SK-N-SH (cell line): ENCODE measurements at regions not wholly inside any gene's neighbourhood (a gene's known extent, or its start where the extent isn't known, plus 50 kb on each side); places are given as distances from the start of the nearest gene placed in this dataset.

Source experiments
- CTCF ChIA-PET: fragments of 300-600, 350-600 bp; formaldehyde crosslinking; extraction: SDS; loops from one replicate; lab custom pipeline; 2021; lab: Yijun Ruan, JAX
- POLR2A ChIA-PET: fragments of 350-600 bp; sonication (Branson Sonifier 250); formaldehyde crosslinking; extraction: SDS; loops from one replicate; lab custom pipeline; 2020; ENCODE audit warnings: antibody characterized with exemption, inconsistent platforms; lab: Yijun Ruan, JAX
- DNase-seq: peaks from one replicate; pipeline ENCODE4 v3.0.0; 2012
- H2AFZ ChIP-seq: fragments of 200-600 bp; sonication (generic); 2 replicates; pipeline ENCODE4 v1.8.1; 2016; ENCODE audit warnings: antibody characterized with exemption, mild to moderate bottlenecking, low read depth
- H3F3A ChIP-seq: fragments of 200-600 bp; sonication (generic); replicated peaks from 2 replicates; pipeline ENCODE3; 2016; ENCODE audit warnings: antibody characterized with exemption, mild to moderate bottlenecking; ENCODE audit not compliant: insufficient read depth
- H3K27ac ChIP-seq, 2 experiments: fragments of 200-500 bp in 1 of 2; fragments of 200-600 bp in 1 of 2; sonication (Bioruptor generic) in 1 of 2; sonication (generic), shearing (Covaris generic) in 1 of 2; 2 replicates each; pipeline versions ENCODE4 v1.5.1 to v1.6.1; 2014 to 2016; ENCODE audit warnings: low read depth in 2 of 2, inconsistent platforms in 1 of 2, low read length in 1 of 2, mild to moderate bottlenecking in 1 of 2, mixed read lengths in 1 of 2
- H3K27me3 ChIP-seq: fragments of 200-600 bp; sonication (generic), shearing (Covaris generic); 2 replicates; pipeline ENCODE4 v1.6.1; 2016; ENCODE audit warnings: mixed run types; ENCODE audit not compliant: insufficient read depth
- H3K36me3 ChIP-seq, 2 experiments: fragments of 200-500 bp in 1 of 2; fragments of 200-600 bp in 1 of 2; sonication (Bioruptor generic) in 1 of 2; sonication (generic) in 1 of 2; replicated peaks in 1 of 2; 2 replicates each; pipeline versions ENCODE3 to v1.5.1; 2014 to 2016; ENCODE audit warnings: low read length in 1 of 2, mild to moderate bottlenecking in 1 of 2; ENCODE audit not compliant: insufficient read depth in 2 of 2, control insufficient read depth in 1 of 2
- H3K4me1 ChIP-seq, 2 experiments: fragments of 200-500 bp in 1 of 2; fragments of 200-600 bp in 1 of 2; sonication (Bioruptor generic) in 1 of 2; sonication (generic), shearing (Covaris generic) in 1 of 2; 2 replicates each; pipeline versions ENCODE4 v1.5.1 to v1.6.1; 2014 to 2016; ENCODE audit warnings: low read depth in 1 of 2, low read length in 1 of 2, mixed run types in 1 of 2; ENCODE audit not compliant: insufficient read depth in 2 of 2, control insufficient read depth in 1 of 2
- H3K4me2 ChIP-seq: fragments of 200-600 bp; sonication (generic), shearing (Covaris generic); 2 replicates; pipeline ENCODE4 v1.6.1; 2017; ENCODE audit warnings: mixed run types
- H3K4me3 ChIP-seq, 2 experiments: fragments of 200-500 bp in 1 of 2; fragments of 200-600 bp in 1 of 2; sonication (Bioruptor generic) in 1 of 2; sonication (generic), shearing (Covaris generic) in 1 of 2; 2 replicates each; pipeline versions ENCODE4 v1.5.1 to v1.8.1; 2014 to 2016; ENCODE audit warnings: low read depth in 2 of 2, inconsistent platforms in 1 of 2, low read length in 1 of 2, mild to moderate bottlenecking in 1 of 2, mixed read lengths in 1 of 2, moderate library complexity in 1 of 2
- H3K79me2 ChIP-seq: fragments of 200-600 bp; sonication (generic); 2 replicates; pipeline ENCODE4 v1.8.1; 2017; ENCODE audit warnings: mild to moderate bottlenecking; ENCODE audit not compliant: insufficient read depth
- H3K9ac ChIP-seq: fragments of 200-600 bp; sonication (generic); 2 replicates; pipeline ENCODE4 v1.6.1; 2017; ENCODE audit warnings: mixed run types
- H3K9me2 ChIP-seq: fragments of 200-600 bp; sonication (generic); 2 replicates; pipeline ENCODE4 v1.6.1; 2017; ENCODE audit warnings: mixed run types
- H3K9me3 ChIP-seq: fragments of 200-600 bp; sonication (generic); 2 replicates; pipeline ENCODE4 v1.6.1; 2017; ENCODE audit warnings: mixed run types, mild to moderate bottlenecking, moderate library complexity
- H4K20me1 ChIP-seq: fragments of 200-600 bp; sonication (generic); 2 replicates; pipeline ENCODE4 v1.6.1; 2017; ENCODE audit warnings: mild to moderate bottlenecking, mixed run types; ENCODE audit not compliant: insufficient read depth
- CHD2 ChIP-seq: fragments of 150-350 bp; IDR thresholded peaks from 2 replicates; pipeline ENCODE4 v1.6.1; 2018; ENCODE audit warnings: low read length; ENCODE audit not compliant: partially characterized antibody
- ELF1 ChIP-seq: IDR thresholded peaks from 2 replicates; pipeline ENCODE4 v1.4.0; 2012
- EP300 ChIP-seq, 2 experiments: IDR thresholded peaks; 2 replicates each; pipeline versions ENCODE4 v1.4.0 to v1.6.1; 2012; ENCODE audit warnings: borderline replicate concordance in 1 of 2, low read depth in 1 of 2, low read length in 1 of 2
- FOSL2 ChIP-seq: IDR thresholded peaks from 2 replicates; pipeline ENCODE4 v1.4.0; 2012; ENCODE audit warnings: low read depth, mild to moderate bottlenecking, moderate library complexity, borderline replicate concordance
- FOXM1 ChIP-seq: IDR thresholded peaks from 2 replicates; pipeline ENCODE4 v1.4.0; 2012; ENCODE audit warnings: low read depth, mild to moderate bottlenecking
- GATA2 ChIP-seq: sonication (generic); formaldehyde crosslinking; IDR thresholded peaks from 2 replicates; pipeline ENCODE4 v1.5.0; 2020; ENCODE audit warnings: mild to moderate bottlenecking, missing genetic modification reagents
- POLR2AphosphoS5 ChIP-seq: IDR thresholded peaks from 2 replicates; pipeline ENCODE4 v1.6.1; 2012; ENCODE audit warnings: low read depth, low read length
- RAD21 ChIP-seq: IDR thresholded peaks from 2 replicates; pipeline ENCODE4 v1.6.1; 2012; ENCODE audit warnings: mild to moderate bottlenecking, low read length
- RCOR1 ChIP-seq: fragments of 150-350 bp; IDR thresholded peaks from 2 replicates; pipeline ENCODE4 v1.6.1; 2017; ENCODE audit warnings: antibody characterized with exemption, low read length
- RFX5 ChIP-seq: IDR thresholded peaks from 2 replicates; pipeline ENCODE4 v1.6.1; 2012; ENCODE audit warnings: mild to moderate bottlenecking, improper control_type of control experiment, low read length
- RXRA ChIP-seq: IDR thresholded peaks from 2 replicates; pipeline ENCODE4 v1.4.0; 2012; ENCODE audit warnings: low read depth, mild to moderate bottlenecking, borderline replicate concordance
- SIN3A ChIP-seq: IDR thresholded peaks from 2 replicates; pipeline ENCODE4 v1.6.1; 2012; ENCODE audit warnings: low read depth, mild to moderate bottlenecking, low read length, moderate library complexity, borderline replicate concordance
- SMC3 ChIP-seq: IDR thresholded peaks from 2 replicates; pipeline ENCODE4 v1.6.1; 2012; ENCODE audit warnings: low read depth, low read length, improper control_type of control experiment
- TAF1 ChIP-seq: IDR thresholded peaks from 2 replicates; pipeline ENCODE4 v1.6.1; 2012; ENCODE audit warnings: low read depth, mild to moderate bottlenecking, low read length, moderate library complexity, borderline replicate concordance
- TCF12 ChIP-seq: IDR thresholded peaks from 2 replicates; pipeline ENCODE4 v1.4.0; 2012
- WGBS: methylation state at CpG from one replicate; pipeline ENCODE4 v1.1.6; 2017; ENCODE audit warnings: low lambda C conversion rate; 5-methylcytosine and 5-hydroxymethylcytosine counted together
- TF ChIP-seq, protein P1 (sequence below): IDR thresholded peaks from 2 replicates; pipeline ENCODE4 v1.4.0; 2012; ENCODE audit warnings: low read depth, borderline replicate concordance
- TF ChIP-seq, protein P2 (sequence below): IDR thresholded peaks from 2 replicates; pipeline ENCODE4; 2012
- TF ChIP-seq, protein P3 (sequence below): fragments of 200-600 bp; sonication (generic); IDR thresholded peaks from 2 replicates; pipeline ENCODE4 v1.6.1; 2017; ENCODE audit warnings: antibody characterized with exemption, mild to moderate bottlenecking, moderate library complexity
- TF ChIP-seq, protein P4 (sequence below): IDR thresholded peaks from 2 replicates; pipeline ENCODE4 v1.4.0; 2012; ENCODE audit warnings: low read depth, borderline replicate concordance
- TF ChIP-seq, protein P5 (sequence below): fragments of 150-350 bp; IDR thresholded peaks from 2 replicates; pipeline ENCODE4 v1.6.1; 2017; ENCODE audit warnings: antibody characterized with exemption, low read length, low read depth, borderline replicate concordance

DNA sequence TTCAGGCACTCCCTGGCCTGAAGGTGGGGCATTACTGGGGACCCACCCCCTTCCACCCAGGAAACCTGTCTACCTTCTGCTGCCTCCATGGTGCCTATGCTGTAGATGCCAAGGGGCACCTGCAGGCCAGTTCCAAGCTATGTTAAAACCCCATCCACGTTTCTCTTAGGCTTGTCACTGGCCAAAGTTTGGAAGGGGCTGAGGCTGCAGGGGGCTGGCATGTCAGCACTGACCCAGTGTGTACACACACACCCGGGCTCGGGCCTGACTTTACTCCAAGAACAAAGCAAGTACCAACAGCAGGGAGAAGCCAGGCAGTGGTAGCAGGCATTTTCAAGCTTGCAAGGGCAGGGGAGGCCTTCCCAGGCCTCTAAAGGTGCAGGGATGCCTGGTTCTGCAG, 53.8 kb upstream of the PCDH15 start:
- ChIA-PET POLR2A (no interaction called here), CTCF (no interaction called here)

DNA sequence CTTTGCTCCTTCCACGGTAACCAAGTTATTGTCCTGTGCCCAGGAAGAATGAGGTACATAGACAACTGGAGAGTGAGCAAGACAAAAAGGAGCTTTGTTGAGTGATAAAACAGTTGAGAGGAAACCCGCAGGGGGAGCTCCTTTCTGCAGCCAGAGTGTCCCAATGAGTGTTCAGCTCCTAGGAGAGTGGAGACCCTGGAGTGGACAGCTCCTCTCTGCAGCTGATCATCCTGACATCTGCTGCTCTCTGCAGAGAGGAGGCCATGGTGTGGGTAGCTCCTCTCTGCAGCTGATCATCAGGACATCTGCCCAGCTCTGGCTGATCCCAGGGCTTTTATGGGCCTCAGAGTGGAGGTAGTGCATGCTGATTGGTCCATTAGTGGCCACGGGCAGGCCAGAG, 53.4 kb upstream of the PCDH15 start:
- Histone ChIP-seq H3K27me3 (no peaks in the 10 kb centered on the region), H3F3A (no peaks in the 10 kb centered on the region), H3K36me3 (no peaks in the 10 kb centered on the region), H3K9ac (no peak overlapping the region), H2AFZ (no peak overlapping the region), H3K9me2 (no peaks in the 10 kb centered on the region), H3K9me3 (no peaks in the 10 kb centered on the region), H3K4me2 (no peak overlapping the region), H3K79me2 (no peaks in the 10 kb centered on the region), H3K4me3 (no peak overlapping the region), H4K20me1 (no peaks in the 10 kb centered on the region), H3K27ac (no peak overlapping the region), H3K4me1 (no peaks in the 10 kb centered on the region)
- CTCF ChIA-PET: no interaction called here
- no peak for DNase-seq
- POLR2A ChIA-PET: no interaction called here
- 54% methylated on average over 2 of the region's 3 CpGs for WGBS
- TF ChIP-seq GATA2 (CRISPR knock-in tag): no peak
- TF ChIP-seq RCOR1: no peak
- TF ChIP-seq FOSL2: no peak
- TF ChIP-seq, protein P1, sequence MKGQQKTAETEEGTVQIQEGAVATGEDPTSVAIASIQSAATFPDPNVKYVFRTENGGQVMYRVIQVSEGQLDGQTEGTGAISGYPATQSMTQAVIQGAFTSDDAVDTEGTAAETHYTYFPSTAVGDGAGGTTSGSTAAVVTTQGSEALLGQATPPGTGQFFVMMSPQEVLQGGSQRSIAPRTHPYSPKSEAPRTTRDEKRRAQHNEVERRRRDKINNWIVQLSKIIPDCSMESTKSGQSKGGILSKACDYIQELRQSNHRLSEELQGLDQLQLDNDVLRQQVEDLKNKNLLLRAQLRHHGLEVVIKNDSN: no peak
- TF ChIP-seq ELF1: no peak
- no peak for TF ChIP-seq RFX5
- TF ChIP-seq, protein P2, sequence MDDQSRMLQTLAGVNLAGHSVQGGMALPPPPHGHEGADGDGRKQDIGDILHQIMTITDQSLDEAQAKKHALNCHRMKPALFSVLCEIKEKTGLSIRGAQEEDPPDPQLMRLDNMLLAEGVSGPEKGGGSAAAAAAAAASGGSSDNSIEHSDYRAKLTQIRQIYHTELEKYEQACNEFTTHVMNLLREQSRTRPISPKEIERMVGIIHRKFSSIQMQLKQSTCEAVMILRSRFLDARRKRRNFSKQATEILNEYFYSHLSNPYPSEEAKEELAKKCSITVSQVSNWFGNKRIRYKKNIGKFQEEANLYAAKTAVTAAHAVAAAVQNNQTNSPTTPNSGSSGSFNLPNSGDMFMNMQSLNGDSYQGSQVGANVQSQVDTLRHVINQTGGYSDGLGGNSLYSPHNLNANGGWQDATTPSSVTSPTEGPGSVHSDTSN: no peak
- no peak for TF ChIP-seq POLR2AphosphoS5
- TF ChIP-seq, protein P3, sequence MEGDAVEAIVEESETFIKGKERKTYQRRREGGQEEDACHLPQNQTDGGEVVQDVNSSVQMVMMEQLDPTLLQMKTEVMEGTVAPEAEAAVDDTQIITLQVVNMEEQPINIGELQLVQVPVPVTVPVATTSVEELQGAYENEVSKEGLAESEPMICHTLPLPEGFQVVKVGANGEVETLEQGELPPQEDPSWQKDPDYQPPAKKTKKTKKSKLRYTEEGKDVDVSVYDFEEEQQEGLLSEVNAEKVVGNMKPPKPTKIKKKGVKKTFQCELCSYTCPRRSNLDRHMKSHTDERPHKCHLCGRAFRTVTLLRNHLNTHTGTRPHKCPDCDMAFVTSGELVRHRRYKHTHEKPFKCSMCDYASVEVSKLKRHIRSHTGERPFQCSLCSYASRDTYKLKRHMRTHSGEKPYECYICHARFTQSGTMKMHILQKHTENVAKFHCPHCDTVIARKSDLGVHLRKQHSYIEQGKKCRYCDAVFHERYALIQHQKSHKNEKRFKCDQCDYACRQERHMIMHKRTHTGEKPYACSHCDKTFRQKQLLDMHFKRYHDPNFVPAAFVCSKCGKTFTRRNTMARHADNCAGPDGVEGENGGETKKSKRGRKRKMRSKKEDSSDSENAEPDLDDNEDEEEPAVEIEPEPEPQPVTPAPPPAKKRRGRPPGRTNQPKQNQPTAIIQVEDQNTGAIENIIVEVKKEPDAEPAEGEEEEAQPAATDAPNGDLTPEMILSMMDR: no peak
- no peak for TF ChIP-seq SIN3A

More for the DNA sequence above, 53.8 kb upstream of the PCDH15 start:
- no peak overlapping the region for H3K27ac ChIP-seq
- no peak for DNase-seq
- TF ChIP-seq POLR2AphosphoS5 (no peak), TAF1 (no peak), SMC3 (no peak), SIN3A (no peak), EP300 (IDR thresholded peaks at IDR 0.05; ENCODE audit: borderline replicate concordance in 1 of 2, low read depth in 1 of 2, low read length in 1 of 2) (no peak), CHD2 (no peak), RXRA (no peak), TCF12 (no peak), FOSL2 (no peak), FOXM1 (no peak), ELF1 (no peak), RAD21 (no peak), GATA2 (CRISPR knock-in tag) (no peak)
- TF ChIP-seq, protein P4, sequence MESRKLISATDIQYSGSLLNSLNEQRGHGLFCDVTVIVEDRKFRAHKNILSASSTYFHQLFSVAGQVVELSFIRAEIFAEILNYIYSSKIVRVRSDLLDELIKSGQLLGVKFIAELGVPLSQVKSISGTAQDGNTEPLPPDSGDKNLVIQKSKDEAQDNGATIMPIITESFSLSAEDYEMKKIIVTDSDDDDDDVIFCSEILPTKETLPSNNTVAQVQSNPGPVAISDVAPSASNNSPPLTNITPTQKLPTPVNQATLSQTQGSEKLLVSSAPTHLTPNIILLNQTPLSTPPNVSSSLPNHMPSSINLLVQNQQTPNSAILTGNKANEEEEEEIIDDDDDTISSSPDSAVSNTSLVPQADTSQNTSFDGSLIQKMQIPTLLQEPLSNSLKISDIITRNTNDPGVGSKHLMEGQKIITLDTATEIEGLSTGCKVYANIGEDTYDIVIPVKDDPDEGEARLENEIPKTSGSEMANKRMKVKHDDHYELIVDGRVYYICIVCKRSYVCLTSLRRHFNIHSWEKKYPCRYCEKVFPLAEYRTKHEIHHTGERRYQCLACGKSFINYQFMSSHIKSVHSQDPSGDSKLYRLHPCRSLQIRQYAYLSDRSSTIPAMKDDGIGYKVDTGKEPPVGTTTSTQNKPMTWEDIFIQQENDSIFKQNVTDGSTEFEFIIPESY: no peak
- TF ChIP-seq, protein P5, sequence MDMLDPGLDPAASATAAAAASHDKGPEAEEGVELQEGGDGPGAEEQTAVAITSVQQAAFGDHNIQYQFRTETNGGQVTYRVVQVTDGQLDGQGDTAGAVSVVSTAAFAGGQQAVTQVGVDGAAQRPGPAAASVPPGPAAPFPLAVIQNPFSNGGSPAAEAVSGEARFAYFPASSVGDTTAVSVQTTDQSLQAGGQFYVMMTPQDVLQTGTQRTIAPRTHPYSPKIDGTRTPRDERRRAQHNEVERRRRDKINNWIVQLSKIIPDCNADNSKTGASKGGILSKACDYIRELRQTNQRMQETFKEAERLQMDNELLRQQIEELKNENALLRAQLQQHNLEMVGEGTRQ: no peak
- H2AFZ ChIP-seq: no peak overlapping the region
- no peaks in the 10 kb centered on the region for H3K9me2 ChIP-seq
- WGBS: 35% methylated on average over 3 of the region's 3 CpGs
- H3K27me3 ChIP-seq: no peaks in the 10 kb centered on the region
- no peaks in the 10 kb centered on the region for H3K79me2 ChIP-seq
- no peaks in the 10 kb centered on the region for H3F3A ChIP-seq
- H4K20me1 ChIP-seq: no peaks in the 10 kb centered on the region
- H3K9me3 ChIP-seq: no peaks in the 10 kb centered on the region
- H3K9ac ChIP-seq: no peak overlapping the region
- no peak overlapping the region for H3K4me3 ChIP-seq
- no peak overlapping the region for H3K4me2 ChIP-seq
- no peaks in the 10 kb centered on the region for H3K36me3 ChIP-seq
- no peaks in the 10 kb centered on the region for H3K4me1 ChIP-seq
